ENCODE measurements at regions not wholly inside any gene's neighbourhood (a gene's known extent, or its start where the extent isn't known, plus 50 kb on each side); places are given as distances from the start of the nearest gene placed in this dataset.

DNA sequence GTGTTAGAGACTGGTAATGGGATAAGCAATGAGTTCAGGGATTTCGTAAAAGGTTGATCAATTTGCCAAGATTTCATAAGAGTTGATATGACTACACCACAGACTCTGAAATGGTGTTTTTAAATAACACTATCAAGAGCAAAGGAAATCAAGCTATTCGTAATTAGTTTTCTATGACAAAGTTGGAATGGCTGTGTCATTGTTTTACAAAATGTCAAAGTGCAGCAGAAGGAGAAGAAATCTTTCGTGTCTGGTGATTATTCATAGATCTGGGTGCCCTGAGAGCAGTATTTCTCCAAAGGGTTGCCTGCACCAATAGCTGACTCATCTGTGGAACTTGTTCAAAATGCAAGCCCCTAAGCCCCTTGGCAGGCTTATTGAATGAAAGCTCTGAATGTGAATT lies 70.1 kb downstream of the NABP1 start:
- DNase-seq (no peak), ATAC-seq (ENCODE audit: insufficient read depth, low FRiP score) (no peak)
- Histone ChIP-seq H3K4me3 (no peak overlapping the region), H3K36me3 (ENCODE audit: control insufficient read depth in 4 of 4, insufficient read depth in 4 of 4, low read length in 4 of 4) (no peaks in the 10 kb centered on the region), H3K27ac (ENCODE audit: low read depth in 1 of 2, low read length in 1 of 2) (no peak overlapping the region), H3K27me3 (ENCODE audit: control insufficient read depth in 3 of 3, insufficient read depth in 3 of 3, low read length in 2 of 3) (no peaks in the 10 kb centered on the region), H3K4me1 (ENCODE audit: control insufficient read depth in 5 of 5, insufficient read depth in 5 of 5, low read length in 5 of 5) (no peaks in the 10 kb centered on the region), H3K9me3 (ENCODE audit: control insufficient read depth in 4 of 4, insufficient read depth in 3 of 4, low read length in 3 of 4) (no peaks in the 10 kb centered on the region), H3K9ac (ENCODE audit: insufficient read depth in 1 of 2, low read length in 2 of 2) (no peak overlapping the region)
- WGBS, 2 donors: 71 to 83% methylated on average over 3 of the region's 3 CpGs
- no peak for TF ChIP-seq CTCF (IDR thresholded peaks at IDR 0.05; ENCODE audit: control extremely low read depth, extremely low read depth)

DNA sequence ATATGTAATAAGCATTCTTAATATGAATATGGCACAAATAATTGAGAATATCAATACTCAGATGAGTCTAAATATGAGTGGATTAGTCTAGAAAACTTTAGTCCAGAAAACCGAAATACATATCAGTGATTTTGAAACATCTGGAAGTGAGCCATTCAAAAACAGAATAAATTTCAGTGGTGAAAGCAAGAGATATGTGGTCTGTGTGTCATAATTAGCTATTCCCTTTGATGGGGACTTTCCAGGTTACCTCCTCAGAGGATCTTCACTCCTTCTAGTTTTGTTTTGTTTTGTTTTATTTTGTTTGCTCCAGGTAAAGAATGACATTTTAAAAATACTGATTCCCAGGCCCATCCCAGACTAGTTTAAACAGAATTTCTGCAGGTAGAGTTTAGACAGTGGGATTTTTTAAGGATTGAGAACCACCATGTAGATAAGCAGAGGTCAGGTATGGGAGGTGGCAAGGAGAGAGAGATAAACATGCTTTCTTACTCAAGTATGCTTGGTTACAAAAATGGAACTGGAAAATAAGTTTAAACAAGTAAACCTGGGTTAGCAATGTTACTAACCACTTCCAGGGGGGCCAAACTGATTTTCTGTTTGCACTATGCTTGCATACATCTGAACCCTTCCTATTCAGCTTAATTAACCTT lies 70.7 kb downstream of the NABP1 start:
- no peaks in the 10 kb centered on the region for H3K4me1 ChIP-seq (ENCODE audit: control insufficient read depth in 5 of 5, insufficient read depth in 5 of 5, low read length in 5 of 5)
- no peaks in the 10 kb centered on the region for H3K9me3 ChIP-seq (ENCODE audit: control insufficient read depth in 4 of 4, insufficient read depth in 3 of 4, low read length in 3 of 4)
- 63 to 79% methylated on average over 1 of the region's 1 CpG for WGBS, 2 donors
- H3K27ac ChIP-seq (ENCODE audit: low read depth in 1 of 2, low read length in 1 of 2): no peak overlapping the region
- no peak for ATAC-seq (ENCODE audit: insufficient read depth, low FRiP score)
- no peak for DNase-seq
- no peak overlapping the region for H3K9ac ChIP-seq (ENCODE audit: insufficient read depth in 1 of 2, low read length in 2 of 2)
- H3K27me3 ChIP-seq (ENCODE audit: control insufficient read depth in 3 of 3, insufficient read depth in 3 of 3, low read length in 2 of 3): no peaks in the 10 kb centered on the region
- no peaks in the 10 kb centered on the region for H3K36me3 ChIP-seq (ENCODE audit: control insufficient read depth in 4 of 4, insufficient read depth in 4 of 4, low read length in 4 of 4)
- TF ChIP-seq CTCF (IDR thresholded peaks at IDR 0.05; ENCODE audit: control extremely low read depth, extremely low read depth): no peak
- no peak overlapping the region for H3K4me3 ChIP-seq

DNA sequence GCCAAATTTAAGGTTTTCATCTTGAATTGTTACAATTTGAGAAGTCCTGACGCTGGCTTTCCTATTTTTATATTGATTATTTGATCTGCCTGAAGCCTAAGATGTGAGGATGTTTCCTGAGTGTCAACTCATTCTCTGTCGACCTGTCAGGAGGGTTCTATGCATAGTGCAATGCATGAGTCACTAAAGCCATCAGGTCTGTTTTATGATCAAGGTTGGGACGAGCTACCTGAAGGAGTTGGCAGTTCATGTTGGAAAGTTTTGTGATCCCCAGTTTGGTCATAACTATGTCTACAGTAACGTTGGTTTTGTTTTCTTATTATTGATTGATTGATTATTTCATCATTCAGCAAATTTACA lies 71.2 kb downstream of the NABP1 start:
- H3K9me3 ChIP-seq (ENCODE audit: control insufficient read depth in 4 of 4, insufficient read depth in 3 of 4, low read length in 3 of 4): no peaks in the 10 kb centered on the region
- no peaks in the 10 kb centered on the region for H3K27me3 ChIP-seq (ENCODE audit: control insufficient read depth in 3 of 3, insufficient read depth in 3 of 3, low read length in 2 of 3)
- ATAC-seq (ENCODE audit: insufficient read depth, low FRiP score) (no peak), DNase-seq (no peak)
- TF ChIP-seq CTCF (IDR thresholded peaks at IDR 0.05; ENCODE audit: control extremely low read depth, extremely low read depth): no peak
- H3K27ac ChIP-seq (ENCODE audit: low read depth in 1 of 2, low read length in 1 of 2): no peak overlapping the region
- H3K4me1 ChIP-seq (ENCODE audit: control insufficient read depth in 5 of 5, insufficient read depth in 5 of 5, low read length in 5 of 5): no peaks in the 10 kb centered on the region
- 81 to 90% methylated on average over 4 of the region's 4 CpGs for WGBS, 2 donors
- no peak overlapping the region for H3K9ac ChIP-seq (ENCODE audit: insufficient read depth in 1 of 2, low read length in 2 of 2)
- H3K4me3 ChIP-seq: no peak overlapping the region
- no peaks in the 10 kb centered on the region for H3K36me3 ChIP-seq (ENCODE audit: control insufficient read depth in 4 of 4, insufficient read depth in 4 of 4, low read length in 4 of 4)

- Histone ChIP-seq H3K27me3 (ENCODE audit: control insufficient read depth in 3 of 3, insufficient read depth in 3 of 3, low read length in 2 of 3) (no peaks in the 10 kb centered on the region), H3K9ac (ENCODE audit: insufficient read depth in 1 of 2, low read length in 2 of 2) (no peak overlapping the region), H3K4me3 (no peak overlapping the region), H3K9me3 (ENCODE audit: control insufficient read depth in 4 of 4, insufficient read depth in 3 of 4, low read length in 3 of 4) (no peaks in the 10 kb centered on the region), H3K36me3 (ENCODE audit: control insufficient read depth in 4 of 4, insufficient read depth in 4 of 4, low read length in 4 of 4) (no peaks in the 10 kb centered on the region), H3K27ac (ENCODE audit: low read depth in 1 of 2, low read length in 1 of 2) (no peak overlapping the region), H3K4me1 (ENCODE audit: control insufficient read depth in 5 of 5, insufficient read depth in 5 of 5, low read length in 5 of 5) (peaks cover 0 to 3% (median 0%) of the 10 kb centered on the region in 5 donors)
- ATAC-seq (ENCODE audit: insufficient read depth, low FRiP score) (no peak), DNase-seq (no peak)
- TF ChIP-seq CTCF (IDR thresholded peaks at IDR 0.05; ENCODE audit: control extremely low read depth, extremely low read depth): no peak
- 70 to 90% methylated on average over 3 of the region's 3 CpGs for WGBS, 2 donors
These were observed 76.2 kb downstream of the NABP1 start for GRCh38 chr2:191754103-191754502.
